Esophagus squamous epithelium (tissue), 4 donors: ENCODE measurements at regions not wholly inside any gene's neighbourhood (a gene's known extent, or its start where the extent isn't known, plus 50 kb on each side); places are given as distances from the start of the nearest gene placed in this dataset.

ENCODE experiments used
- CTCF ChIP-seq, 6 experiments: fragments of 450-650 bp in 4 of 6; fragments of 200-600 bp in 2 of 6; sonication (generic) in 2 of 6; IDR thresholded peaks; one replicate each; pipeline ENCODE4 v1.5.1; 2016 to 2019; ENCODE audit warnings: antibody characterized with exemption in 6 of 6, mild to moderate bottlenecking in 4 of 6, moderate library complexity in 4 of 6
- POLR2A ChIP-seq, 4 donors: fragments of 450-650 bp; IDR thresholded peaks; one replicate each; pipeline ENCODE4 v1.6.1; 2017; ENCODE audit warnings: antibody characterized with exemption in 4 of 4, mild to moderate bottlenecking in 4 of 4, moderate library complexity in 3 of 4

- TF ChIP-seq CTCF (IDR thresholded peaks at IDR 0.05) = no peak
- no peak for TF ChIP-seq POLR2A (IDR thresholded peaks at IDR 0.05)
Observed at GRCh38 chr1:212536586-212536985, 72.0 kb upstream of the ATF3 start.
